Activated naive CD8-positive, alpha-beta T cell treated with anti-CD3 and anti-CD28 coated beads, Interleukin-2, amount 10 ng/mL, durations not matched to agents 7 days and 5 days (primary cell): ENCODE measurements at regions not wholly inside any gene's neighbourhood (a gene's known extent, or its start where the extent isn't known, plus 50 kb on each side); places are given as distances from the start of the nearest gene placed in this dataset.
"Not testable (repeated sequence)": the region's sequence is repeated elsewhere in the genome, so short reads cannot be mapped to it uniquely, and the experiment has no call there.

Source experiments
- ATAC-seq: fragments of 150-1000 bp; cut with Tn5 transposase; one replicate; pipeline ENCODE4 v1.10.0; 2021; ENCODE audit warnings: low read depth, moderate library complexity
- POLR2A ChIA-PET: fragments of 350-600 bp; sonication (Branson Sonifier 250); formaldehyde crosslinking; loops from one replicate; lab custom pipeline; 2021; ENCODE audit warnings: antibody characterized with exemption; lab: Charles Lee
- DNase-seq: peaks from one replicate; pipeline ENCODE4 v3.0.0; 2021
- H3K27ac Mint-ChIP-seq: one replicate; pipeline ENCODE4 v1.8.0; 2022; ENCODE audit warnings: mild to moderate bottlenecking, mixed read lengths
- H3K27me3 Mint-ChIP-seq: one replicate; pipeline ENCODE4 v1.8.0; 2022; ENCODE audit warnings: mild to moderate bottlenecking, moderate library complexity, mixed read lengths
- H3K36me3 Mint-ChIP-seq: one replicate; pipeline ENCODE4 v1.8.0; 2021; ENCODE audit warnings: mild to moderate bottlenecking, mixed read lengths
- H3K4me1 Mint-ChIP-seq: one replicate; pipeline ENCODE4 v1.8.0; 2021; ENCODE audit warnings: mixed read lengths
- H3K4me3 Mint-ChIP-seq: one replicate; pipeline ENCODE4 v1.8.0; 2022; ENCODE audit warnings: mild to moderate bottlenecking, moderate library complexity, mixed read lengths
- H3K9me3 Mint-ChIP-seq: one replicate; pipeline ENCODE4 v1.8.0; 2021; ENCODE audit warnings: mixed read lengths

- Mint-ChIP-seq H3K36me3 (no peaks in the 10 kb centered on the region), H3K27ac (no peak overlapping the region), H3K9me3 (no peaks in the 10 kb centered on the region), H3K4me1 (peaks cover 3% of the 10 kb centered on the region), H3K4me3 (no peak overlapping the region), H3K27me3 (peaks cover 14% of the 10 kb centered on the region)
- ATAC-seq (no peak), DNase-seq (no peak)
- POLR2A ChIA-PET = no interaction called here
Observed at GRCh38 chr11:69215216-69215615, 59.5 kb downstream of the SMIM38 start.

- Mint-ChIP-seq H3K4me1 (peaks cover 3% of the 10 kb centered on the region), H3K36me3 (no peaks in the 10 kb centered on the region), H3K9me3 (no peaks in the 10 kb centered on the region), H3K4me3 (no peak overlapping the region), H3K27ac (no peak overlapping the region), H3K27me3 (peaks cover 14% of the 10 kb centered on the region)
- ATAC-seq (no peak), DNase-seq (no peak)
- POLR2A ChIA-PET = no interaction called here
Observed at GRCh38 chr11:69215784-69216415, 60.2 kb downstream of the SMIM38 start.

- Mint-ChIP-seq H3K27ac (no peak overlapping the region), H3K27me3 (peaks cover 8% of the 10 kb centered on the region), H3K4me3 (no peak overlapping the region), H3K9me3 (no peaks in the 10 kb centered on the region), H3K36me3 (no peaks in the 10 kb centered on the region), H3K4me1 (no peaks in the 10 kb centered on the region)
- POLR2A ChIA-PET = no interaction called here
- DNase-seq (no peak), ATAC-seq (no peak)
Observed at GRCh38 chr11:69216647-69217051, 60.9 kb downstream of the SMIM38 start.

GRCh38 chr11:69217276-69218105 lies 61.8 kb downstream of the SMIM38 start:
- POLR2A ChIA-PET = no interaction called here
- DNase-seq = no peak
- peaks cover 5% of the 10 kb centered on the region for H3K27me3 Mint-ChIP-seq
- no peaks in the 10 kb centered on the region for H3K9me3 Mint-ChIP-seq
- H3K36me3 Mint-ChIP-seq = no peaks in the 10 kb centered on the region
- no peak for ATAC-seq
- no peak overlapping the region for H3K4me3 Mint-ChIP-seq
- no peak overlapping the region for H3K27ac Mint-ChIP-seq
- no peaks in the 10 kb centered on the region for H3K4me1 Mint-ChIP-seq

GRCh38 chr11:69218271-69218682 lies 62.5 kb downstream of the SMIM38 start:
- Mint-ChIP-seq H3K27me3 (peaks cover 2% of the 10 kb centered on the region), H3K4me1 (no peaks in the 10 kb centered on the region), H3K9me3 (no peaks in the 10 kb centered on the region), H3K27ac (no peak overlapping the region), H3K4me3 (no peak overlapping the region), H3K36me3 (no peaks in the 10 kb centered on the region)
- DNase-seq (no peak), ATAC-seq (no peak)
- POLR2A ChIA-PET = no interaction called here

GRCh38 chr11:69218946-69219720 lies 63.4 kb downstream of the SMIM38 start:
- H3K4me3 Mint-ChIP-seq = no peak overlapping the region
- DNase-seq = no peak
- no peaks in the 10 kb centered on the region for H3K36me3 Mint-ChIP-seq
- no peaks in the 10 kb centered on the region for H3K9me3 Mint-ChIP-seq
- H3K4me1 Mint-ChIP-seq = no peaks in the 10 kb centered on the region
- no peak for ATAC-seq
- no peak overlapping the region for H3K27ac Mint-ChIP-seq
- POLR2A ChIA-PET = no interaction called here
- H3K27me3 Mint-ChIP-seq = peaks cover 6% of the 10 kb centered on the region

GRCh38 chr11:69219991-69220390 lies 64.3 kb downstream of the SMIM38 start:
- Mint-ChIP-seq H3K4me3 (no peak overlapping the region), H3K27me3 (peaks cover 11% of the 10 kb centered on the region), H3K9me3 (peaks cover under 1% of the 10 kb centered on the region), H3K36me3 (no peaks in the 10 kb centered on the region), H3K4me1 (no peaks in the 10 kb centered on the region), H3K27ac (no peak overlapping the region)
- POLR2A ChIA-PET = no interaction called here
- ATAC-seq (no peak), DNase-seq (no peak)

- H3K4me1 Mint-ChIP-seq = no peaks in the 10 kb centered on the region
- POLR2A ChIA-PET = no interaction called here
- no peak for DNase-seq
- no peak overlapping the region for H3K4me3 Mint-ChIP-seq
- no peak for ATAC-seq
- peaks cover 4% of the 10 kb centered on the region for H3K9me3 Mint-ChIP-seq
- H3K36me3 Mint-ChIP-seq = no peaks in the 10 kb centered on the region
- H3K27me3 Mint-ChIP-seq = peaks cover 16% of the 10 kb centered on the region
- no peak overlapping the region for H3K27ac Mint-ChIP-seq
Observed at GRCh38 chr11:69220561-69221051, 64.9 kb downstream of the SMIM38 start.

GRCh38 chr11:69221086-69221485 lies 65.4 kb downstream of the SMIM38 start:
- Mint-ChIP-seq H3K27me3 (peaks cover 21% of the 10 kb centered on the region), H3K9me3 (peaks cover 4% of the 10 kb centered on the region), H3K27ac (no peak overlapping the region), H3K4me1 (no peaks in the 10 kb centered on the region), H3K36me3 (no peaks in the 10 kb centered on the region), H3K4me3 (no peak overlapping the region)
- no peak for ATAC-seq
- no peak for DNase-seq
- POLR2A ChIA-PET = no interaction called here

GRCh38 chr11:69221636-69222035 lies 65.9 kb downstream of the SMIM38 start:
- H3K27me3 Mint-ChIP-seq = peaks cover 25% of the 10 kb centered on the region
- H3K27ac Mint-ChIP-seq, H3K4me1 Mint-ChIP-seq, POLR2A ChIA-PET, H3K4me3 Mint-ChIP-seq, H3K9me3 Mint-ChIP-seq, ATAC-seq, DNase-seq, H3K36me3 Mint-ChIP-seq: not testable (repeated sequence)

GRCh38 chr11:69227271-69227670 lies 66.7 kb upstream of the MYEOV start:
- Mint-ChIP-seq H3K4me3 (no peak overlapping the region), H3K36me3 (no peaks in the 10 kb centered on the region), H3K27me3 (peaks cover 33% of the 10 kb centered on the region), H3K4me1 (no peaks in the 10 kb centered on the region), H3K9me3 (peaks cover 6% of the 10 kb centered on the region), H3K27ac (no peak overlapping the region)
- DNase-seq (no peak), ATAC-seq (no peak)
- POLR2A ChIA-PET = no interaction called here

GRCh38 chr11:69229511-69229910 lies 64.4 kb upstream of the MYEOV start:
- ATAC-seq = no peak
- H3K36me3 Mint-ChIP-seq = no peaks in the 10 kb centered on the region
- POLR2A ChIA-PET = no interaction called here
- H3K27ac Mint-ChIP-seq = no peak overlapping the region
- peaks cover 6% of the 10 kb centered on the region for H3K9me3 Mint-ChIP-seq
- peaks cover 28% of the 10 kb centered on the region for H3K27me3 Mint-ChIP-seq
- H3K4me1 Mint-ChIP-seq = no peaks in the 10 kb centered on the region
- no peak for DNase-seq
- no peak overlapping the region for H3K4me3 Mint-ChIP-seq

GRCh38 chr11:69230856-69231425 lies 63.0 kb upstream of the MYEOV start:
- peaks cover 2% of the 10 kb centered on the region for H3K9me3 Mint-ChIP-seq
- DNase-seq = no peak
- no peak overlapping the region for H3K4me3 Mint-ChIP-seq
- POLR2A ChIA-PET = no interaction called here
- peaks cover 16% of the 10 kb centered on the region for H3K27me3 Mint-ChIP-seq
- ATAC-seq = no peak
- no peaks in the 10 kb centered on the region for H3K36me3 Mint-ChIP-seq
- H3K27ac Mint-ChIP-seq = no peak overlapping the region
- H3K4me1 Mint-ChIP-seq = no peaks in the 10 kb centered on the region
